ENCODE measurements at regions not wholly inside any gene's neighbourhood (a gene's known extent, or its start where the extent isn't known, plus 50 kb on each side); places are given as distances from the start of the nearest gene placed in this dataset.

DNA sequence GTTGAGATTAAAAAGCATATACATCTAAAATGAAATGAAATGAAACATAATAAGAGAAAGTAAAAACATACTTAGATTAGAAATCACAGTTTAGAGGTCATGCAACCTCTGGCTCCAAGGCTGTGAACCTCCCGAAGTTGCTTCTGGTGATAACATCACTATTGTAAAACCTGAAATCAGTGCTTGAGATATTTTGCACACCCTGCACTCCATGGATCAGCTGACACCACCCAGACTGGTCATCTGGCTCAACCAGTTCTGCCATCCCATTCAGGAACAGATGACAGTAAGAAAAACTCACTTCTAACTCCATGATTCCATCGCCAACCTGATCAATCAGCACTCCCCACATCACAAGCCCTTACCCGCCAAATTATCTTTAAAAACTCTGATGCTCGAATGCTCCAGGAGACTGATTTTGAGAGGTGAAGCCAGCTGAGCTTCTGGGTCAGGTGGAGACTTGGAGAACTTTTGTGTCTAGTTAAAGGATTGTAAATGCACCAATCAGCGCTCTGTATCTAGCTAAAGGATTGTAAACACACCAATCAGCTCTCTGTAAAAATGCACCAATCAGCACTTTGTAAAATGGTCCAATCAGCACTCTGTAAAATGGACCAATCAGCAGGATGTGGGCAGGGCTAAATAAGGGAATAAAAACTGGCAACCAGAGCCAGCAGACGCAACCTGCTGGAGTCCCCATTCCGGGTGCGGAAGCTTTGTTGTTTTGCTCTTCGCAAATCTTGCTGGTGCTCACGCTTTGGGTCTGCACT, 162.6 kb upstream of the MAGI2 start:
- DNase-seq = no peak

DNA sequence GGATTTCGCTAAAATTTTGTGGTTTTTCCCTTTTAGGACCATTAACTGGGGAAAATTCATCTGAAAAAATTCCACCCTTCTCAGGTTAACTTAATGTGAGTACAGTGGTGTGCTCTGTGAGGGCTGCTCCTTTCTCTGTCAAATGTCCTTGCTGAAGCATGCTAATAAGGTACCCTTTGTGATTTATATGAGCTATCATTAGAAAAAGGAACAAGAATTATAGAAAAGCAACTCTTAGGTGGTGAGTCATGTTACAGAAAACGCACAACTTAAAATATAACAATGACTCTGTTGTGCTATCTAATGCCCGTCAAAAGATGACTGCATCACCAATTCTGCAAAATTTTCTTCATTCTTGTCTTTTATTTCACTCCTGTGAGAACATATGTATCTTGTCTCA, 162.0 kb upstream of the MAGI2 start:
- no peak for DNase-seq

DNA sequence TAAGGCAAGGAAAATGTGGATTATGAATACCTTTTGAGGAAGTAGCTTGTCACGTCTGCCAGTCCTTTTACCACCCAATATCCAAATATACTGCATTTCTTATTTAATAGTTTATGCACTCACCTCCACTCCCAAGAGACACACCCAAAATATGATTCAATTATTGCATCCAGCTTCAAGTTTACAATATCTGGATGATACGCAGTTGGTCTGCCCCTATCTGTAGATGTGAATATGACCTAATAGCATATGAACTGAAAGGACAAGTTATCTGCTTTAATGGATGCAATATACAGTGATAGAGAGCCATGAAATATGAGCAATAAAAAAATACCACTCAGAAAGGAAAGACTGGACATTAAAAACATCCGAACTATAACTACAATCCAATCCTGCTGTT, 159.4 kb upstream of the MAGI2 start:
- no peak for DNase-seq

DNA sequence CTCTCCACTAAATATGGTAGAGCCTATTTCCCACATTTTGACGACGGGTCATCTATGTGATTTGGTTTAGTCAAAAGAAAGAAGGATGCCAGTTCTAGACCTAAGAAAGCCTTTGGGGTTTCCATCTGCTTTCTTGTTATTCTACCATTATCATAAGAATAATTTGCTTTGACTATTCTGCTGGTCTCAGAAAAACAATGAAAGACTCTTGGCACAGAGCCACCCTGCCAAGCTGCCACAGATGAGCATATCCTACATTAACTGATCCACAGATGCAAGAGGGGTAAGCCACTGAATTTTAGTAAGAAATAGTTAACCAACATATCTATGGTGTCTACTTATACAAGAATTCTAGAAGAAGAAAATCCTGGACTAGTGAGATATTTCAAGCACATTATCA, 158.6 kb upstream of the MAGI2 start:
- no peak for DNase-seq

DNA sequence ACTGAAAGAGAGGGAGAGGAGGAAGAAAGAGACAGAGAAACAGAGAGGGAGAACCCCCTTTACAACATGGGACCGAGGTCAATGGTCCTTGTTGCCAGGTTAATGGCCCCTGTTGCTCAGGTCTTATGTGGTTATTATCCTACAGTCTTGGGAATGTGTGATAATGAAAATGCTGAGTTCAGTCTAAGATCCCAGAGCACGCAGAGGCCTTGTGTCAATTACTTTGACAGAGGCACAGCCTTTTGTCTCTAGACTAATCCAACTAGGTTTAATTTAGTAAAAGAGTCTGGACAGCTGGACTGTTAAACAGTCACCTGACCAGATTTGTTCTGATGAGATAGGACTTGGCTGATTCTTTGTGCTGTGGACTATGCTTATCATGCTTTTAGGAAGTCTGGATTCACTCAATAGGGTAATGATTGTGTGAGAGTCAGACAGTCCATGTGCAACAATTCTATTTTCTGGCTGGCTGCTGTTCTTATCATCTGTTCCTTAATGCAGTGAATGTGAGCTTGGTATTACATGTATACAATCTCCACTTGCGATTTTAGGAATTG, 157.4 kb upstream of the MAGI2 start:
- no peak for DNase-seq

DNA sequence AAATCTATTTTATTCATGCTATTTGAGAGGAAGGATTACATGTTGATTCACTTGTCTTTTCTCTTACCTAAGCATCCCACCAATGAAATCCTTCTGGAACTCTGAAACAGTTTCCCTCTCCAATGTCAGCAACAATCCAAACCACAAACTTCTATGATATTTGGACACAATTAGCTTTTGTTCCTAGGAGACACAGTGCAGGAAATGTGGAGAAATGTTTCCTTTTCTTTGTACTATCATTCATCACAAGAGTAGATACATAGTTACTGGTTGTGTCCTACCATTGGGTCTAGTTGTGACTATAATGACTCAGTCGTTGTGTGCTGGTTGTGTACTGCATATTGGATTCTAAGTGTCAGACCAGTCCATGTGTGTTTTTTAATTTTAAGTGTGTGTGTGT, 156.8 kb upstream of the MAGI2 start:
- DNase-seq = no peak

DNA sequence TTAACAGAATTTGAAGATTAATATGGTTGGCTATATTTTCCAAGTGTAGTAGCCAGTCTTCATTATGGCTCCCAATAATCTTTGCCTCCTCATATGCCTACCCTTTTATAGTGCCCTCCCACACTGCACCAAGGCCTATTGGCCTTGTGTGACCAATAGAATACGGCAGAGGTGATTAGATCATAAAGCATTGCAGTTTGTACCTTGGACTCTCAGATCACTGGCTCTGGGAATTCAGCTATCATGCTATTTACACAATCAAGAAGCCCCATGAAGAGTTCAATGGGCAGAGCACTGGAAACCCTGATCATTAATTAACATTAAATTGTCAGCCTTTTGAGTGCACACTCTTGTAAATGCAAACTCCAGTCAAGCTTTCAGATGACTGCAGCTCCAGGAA, 154.5 kb upstream of the MAGI2 start:
- no peak for DNase-seq

DNA sequence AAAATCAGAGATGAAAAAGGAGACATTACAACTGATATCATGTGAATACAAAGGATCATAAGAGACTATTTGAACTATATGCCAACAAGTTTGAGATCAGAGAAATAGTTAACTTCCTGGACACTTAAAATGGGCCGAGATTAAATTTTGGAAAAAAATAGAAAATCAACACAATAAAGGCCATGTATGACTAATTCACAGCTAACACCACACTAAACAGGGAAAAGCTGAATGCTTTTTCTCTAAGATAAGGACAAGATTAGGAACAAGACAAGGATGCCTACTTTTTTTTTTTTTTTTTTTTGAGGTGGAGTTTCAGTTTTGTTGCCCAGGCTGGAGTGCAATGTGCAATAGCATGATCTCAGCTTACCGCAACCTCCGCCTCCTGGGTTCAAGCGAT, 151.4 kb upstream of the MAGI2 start:
- no peak for DNase-seq

DNA sequence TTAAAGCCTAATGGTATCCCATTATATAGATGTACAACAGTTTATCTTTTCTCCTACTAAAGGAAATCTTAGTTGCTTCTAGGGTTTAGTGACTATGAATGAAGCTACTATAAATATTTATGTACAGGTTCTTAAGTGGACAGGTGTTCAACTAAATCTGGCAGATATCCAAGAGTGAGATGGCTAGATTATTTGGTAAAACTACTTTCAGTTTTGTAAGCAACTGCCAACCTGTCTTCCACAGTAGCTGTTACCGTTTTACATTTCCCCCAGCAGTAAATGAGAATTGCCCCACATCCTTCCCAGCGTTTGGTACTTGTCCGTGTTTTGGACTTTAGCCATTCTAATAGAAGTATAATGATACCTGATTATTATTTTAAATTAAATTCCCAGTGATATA, 144.9 kb upstream of the MAGI2 start:
- DNase-seq = no peak

DNA sequence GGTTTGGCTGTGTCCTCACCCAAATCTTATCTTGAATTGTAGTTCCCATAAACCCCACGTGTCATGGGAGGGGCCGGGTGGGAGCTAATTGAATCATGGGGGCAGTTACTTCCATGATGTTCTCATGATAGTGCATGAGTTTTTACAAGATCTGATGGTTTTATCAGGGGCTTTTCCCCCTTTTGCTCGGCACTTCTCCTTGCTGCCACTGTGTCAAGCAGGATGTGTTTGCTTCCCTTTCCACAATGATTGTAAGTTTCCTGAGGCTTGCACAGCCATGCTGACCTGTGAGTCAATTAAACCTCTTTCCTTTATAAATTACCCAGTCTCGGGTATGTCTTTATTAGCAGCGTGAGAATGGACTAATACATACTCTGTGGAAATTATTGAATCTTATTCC, 141.2 kb upstream of the MAGI2 start:
- DNase-seq = peak; percentile 12

DNA sequence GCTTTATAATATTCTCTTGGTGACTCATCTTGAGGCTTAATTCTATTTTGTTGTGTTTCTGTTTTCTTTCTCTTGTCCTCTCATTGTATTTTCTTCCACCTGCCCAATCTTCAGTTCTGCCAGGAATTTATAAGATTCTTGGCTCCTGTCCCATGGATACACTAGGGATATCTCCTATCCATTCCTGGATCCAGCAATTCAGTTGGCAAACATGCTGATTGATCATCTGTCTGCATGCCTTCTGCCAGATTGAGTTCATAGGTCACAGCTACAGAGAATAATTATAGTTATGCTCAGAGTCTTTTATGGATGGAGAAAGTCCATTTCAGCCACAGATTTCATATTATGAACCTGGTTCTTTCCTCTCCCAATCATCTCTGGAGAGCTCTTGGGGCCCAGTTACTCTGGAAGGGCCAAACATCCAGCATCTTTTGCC, 140.4 kb upstream of the MAGI2 start:
- DNase-seq = no peak

DNA sequence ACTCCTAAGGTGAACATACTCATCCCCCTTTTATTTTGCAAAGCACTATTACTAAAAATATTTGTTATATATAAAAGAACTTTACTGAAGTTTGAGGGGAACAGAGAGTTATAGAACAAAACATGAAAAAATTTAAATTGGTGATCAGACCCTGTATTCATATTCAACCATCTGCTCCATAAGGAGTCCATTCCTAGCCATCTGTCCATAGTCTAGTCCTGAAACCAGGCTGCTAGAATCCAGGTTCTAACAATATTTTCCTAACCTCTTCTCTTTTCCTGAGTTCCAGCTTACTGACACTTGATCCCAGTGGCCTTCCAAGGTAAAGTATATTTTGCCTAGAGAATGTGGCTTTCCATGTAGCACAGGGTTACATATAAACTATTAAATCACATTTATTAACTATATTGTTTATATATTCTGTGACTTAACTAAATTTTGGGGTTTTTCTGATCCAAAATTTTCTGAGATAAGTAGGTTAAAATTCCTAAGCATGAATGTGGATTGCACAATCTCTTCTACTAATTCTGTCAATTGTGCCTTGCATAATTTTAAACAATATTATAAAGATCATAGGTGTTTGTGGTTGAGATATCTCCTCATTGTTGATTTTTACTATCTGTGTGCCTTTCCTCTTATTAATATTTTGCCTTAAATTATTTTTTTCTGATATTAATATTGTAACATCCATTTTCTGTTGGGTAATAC, 137.6 kb upstream of the MAGI2 start:
- DNase-seq = no peak

DNA sequence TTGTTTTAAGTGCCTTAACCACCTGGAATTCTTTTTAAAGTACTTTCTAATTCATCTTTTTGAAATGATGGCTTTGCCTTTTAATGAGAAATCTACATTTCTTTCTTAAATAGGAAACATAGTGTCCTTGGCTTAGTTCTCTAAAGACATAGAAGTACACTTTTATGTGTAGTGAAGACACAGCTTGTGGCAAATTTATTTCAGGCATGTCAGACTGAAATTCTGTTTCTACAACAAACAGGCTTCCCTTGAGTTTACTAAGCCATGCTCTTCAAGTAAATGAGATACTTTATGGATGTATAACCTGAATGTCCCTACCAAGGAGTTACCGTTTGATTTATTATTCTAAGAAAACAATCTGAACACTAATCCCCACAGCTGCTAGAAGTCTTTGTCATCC, 136.9 kb upstream of the MAGI2 start:
- no peak for DNase-seq

DNA sequence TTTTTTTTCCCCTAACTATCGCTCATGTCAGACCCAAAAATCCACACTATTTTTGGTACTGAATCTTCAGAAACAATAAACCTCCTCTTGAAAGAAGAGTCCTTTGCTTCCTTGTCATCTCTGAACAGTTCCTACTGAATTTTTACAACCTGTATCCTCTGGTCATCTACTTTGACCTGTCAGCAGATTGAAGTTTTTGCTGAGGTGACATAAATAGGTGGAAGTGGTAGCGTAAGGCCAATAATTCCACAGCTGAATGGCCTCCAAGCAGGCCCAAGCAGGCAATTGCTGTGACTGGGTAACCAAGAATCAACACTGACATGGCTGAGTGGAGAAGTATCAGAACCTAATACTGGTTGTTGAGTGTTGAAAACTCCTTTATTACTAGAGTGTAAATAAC, 117.4 kb upstream of the MAGI2 start:
- no peak for DNase-seq

DNA sequence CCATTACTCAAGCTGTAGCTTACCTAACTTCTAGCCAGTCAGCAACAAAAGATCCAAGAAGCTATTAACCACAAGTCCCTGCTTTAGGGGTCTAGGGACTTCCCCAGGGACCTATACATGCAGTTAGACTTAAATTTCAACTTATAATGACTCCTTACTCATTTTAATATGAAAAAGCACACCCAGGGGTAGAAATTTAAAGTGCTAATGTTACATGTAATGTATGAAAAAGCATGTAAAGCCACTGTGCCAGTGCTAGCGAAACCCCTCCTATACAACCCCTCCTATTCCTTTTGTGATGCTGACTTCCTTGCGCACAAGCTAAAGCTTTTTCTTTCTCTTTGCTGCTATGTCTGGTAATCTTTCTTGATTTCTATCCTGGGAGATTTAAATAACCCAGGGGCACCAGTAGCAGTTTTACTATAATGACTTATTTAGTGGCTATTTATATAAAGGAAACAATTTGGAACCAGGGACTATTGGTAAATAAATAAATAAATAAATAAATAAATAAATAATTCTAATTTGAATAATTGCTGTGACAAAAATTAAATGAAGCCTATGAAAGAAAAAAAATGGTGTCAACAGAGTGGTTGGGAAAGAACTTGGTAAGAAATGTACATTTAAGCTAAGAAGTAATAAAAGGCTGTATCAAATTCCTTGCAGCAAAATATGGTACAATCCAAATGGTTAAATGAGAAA, 110.5 kb upstream of the MAGI2 start:
- DNase-seq = no peak

DNA sequence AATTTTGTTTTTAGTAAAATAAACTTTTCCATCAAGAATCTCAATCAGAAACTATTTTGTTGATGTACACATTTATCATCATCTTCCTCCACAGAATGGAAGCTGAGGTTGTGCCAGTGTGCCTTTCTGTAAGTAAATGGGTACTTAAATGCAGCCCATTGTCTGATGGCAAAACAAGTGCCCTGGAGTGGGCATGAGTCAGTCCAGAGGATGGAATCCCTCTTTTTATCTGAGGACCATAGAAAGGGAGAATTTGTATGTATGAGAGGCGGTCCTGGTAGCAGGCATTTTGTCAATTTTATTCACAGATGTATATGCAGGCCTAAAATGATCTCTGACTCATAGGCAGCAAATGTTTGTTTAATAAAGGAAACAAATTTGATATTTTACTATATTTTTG, 102.1 kb upstream of the MAGI2 start:
- DNase-seq = no peak

DNA sequence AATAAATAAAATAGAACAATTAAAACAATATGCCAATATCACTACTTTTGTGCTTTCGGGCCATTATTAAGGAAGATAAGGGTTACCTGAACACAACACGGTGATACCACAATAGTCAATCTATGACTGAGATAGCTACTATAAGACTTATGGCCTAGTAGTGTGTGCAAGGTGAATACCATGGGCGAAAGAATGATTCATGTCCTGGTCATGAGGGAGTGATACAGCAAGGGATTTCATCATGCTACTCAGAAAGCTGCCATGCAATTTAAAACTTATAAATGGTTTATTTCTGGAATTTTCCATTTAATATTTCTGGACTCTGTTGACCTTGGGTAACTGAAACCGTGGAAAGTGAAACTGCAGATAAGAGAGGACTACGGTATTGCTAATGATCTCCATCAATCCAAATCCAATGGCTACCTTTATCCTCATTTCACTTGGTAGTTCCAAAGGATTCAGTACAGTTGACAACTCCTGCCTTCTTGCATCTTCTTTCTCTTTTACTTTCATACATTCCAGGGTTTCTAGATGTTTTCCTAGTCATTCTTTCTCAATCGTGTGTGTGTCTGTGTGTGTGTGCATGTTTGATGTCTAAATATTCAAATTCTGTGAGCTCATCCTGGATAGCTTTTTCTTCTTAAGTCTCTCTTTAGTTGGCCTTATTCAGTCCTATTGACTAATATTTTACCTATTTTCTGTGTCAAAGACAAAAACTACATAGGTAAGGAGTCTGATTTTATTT, 100.5 kb upstream of the MAGI2 start:
- no peak for DNase-seq

DNA sequence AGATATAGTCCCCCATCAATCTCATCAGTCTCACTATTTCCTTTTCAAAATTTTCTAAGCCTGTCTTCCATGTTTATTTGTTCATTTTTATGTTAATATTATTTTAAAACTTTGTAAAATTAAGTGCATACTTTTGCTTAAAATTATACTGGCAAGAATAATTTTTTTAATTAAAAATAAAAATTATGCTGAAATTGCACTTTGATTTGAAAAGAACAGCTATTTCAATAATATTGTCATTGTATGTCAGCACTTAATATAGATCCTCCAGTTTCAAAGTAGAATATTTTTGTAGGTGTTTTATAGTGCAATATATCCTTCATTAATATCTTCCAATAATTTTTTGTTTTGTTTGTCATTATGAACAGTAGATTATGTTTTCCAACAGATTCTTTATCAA, 99.0 kb upstream of the MAGI2 start:
- no peak for DNase-seq

DNA sequence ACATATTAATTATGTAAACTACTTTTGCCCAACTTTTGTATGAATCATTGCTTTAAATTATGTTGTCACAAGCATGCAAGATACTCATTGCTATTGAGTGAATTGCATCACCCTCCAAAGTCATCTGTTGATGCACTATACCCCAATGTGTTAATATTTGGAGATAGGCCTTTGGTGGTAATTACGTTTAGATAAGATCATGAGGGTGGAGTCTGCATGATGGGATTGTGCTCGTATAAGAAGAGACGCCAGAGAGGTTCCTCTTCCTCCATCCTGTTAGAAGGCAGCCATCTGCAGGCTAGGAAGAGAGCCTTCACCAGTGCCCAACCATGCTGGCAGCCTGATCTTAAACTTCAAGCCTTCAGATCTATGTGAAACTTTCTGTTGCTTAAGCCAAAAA, 95.3 kb upstream of the MAGI2 start:
- peak; percentile 54 for DNase-seq

DNA sequence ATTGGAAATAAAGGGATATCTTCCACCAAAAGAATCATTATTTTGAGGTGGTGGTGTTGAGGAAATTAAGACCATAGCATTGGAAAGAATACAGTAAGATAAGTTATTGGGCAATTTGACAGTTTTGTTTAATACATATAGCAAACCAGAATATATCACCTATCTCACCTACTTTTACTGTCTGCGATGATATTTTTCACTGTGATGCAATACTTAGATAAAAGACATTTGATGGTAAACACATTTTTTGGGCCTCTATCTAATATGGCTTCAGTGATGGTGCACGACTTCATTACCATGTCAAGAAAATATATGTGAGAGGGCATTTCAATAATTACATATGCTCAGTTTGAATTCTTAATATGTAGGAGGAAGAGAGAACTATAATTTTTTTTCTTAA, 93.7 kb upstream of the MAGI2 start:
- DNase-seq = no peak

DNA sequence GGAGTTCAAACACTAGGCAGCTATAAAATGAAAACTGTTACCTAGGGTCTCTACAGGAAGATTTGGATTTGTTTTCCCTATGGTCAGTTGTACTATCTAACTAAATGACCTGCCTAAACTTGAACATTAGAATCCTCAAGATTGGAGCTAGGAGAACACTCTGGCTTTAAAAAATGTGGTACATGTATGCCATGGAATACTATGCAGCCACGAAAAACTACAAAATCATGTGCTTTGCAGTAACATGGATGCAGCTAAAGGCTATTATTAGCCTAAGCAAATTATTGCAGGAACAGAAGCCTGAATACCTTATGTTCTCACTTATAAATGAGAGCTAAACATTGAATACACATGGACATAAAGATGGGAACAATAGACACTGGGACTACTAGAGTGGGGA, 87.1 kb upstream of the MAGI2 start:
- no peak for DNase-seq

DNA sequence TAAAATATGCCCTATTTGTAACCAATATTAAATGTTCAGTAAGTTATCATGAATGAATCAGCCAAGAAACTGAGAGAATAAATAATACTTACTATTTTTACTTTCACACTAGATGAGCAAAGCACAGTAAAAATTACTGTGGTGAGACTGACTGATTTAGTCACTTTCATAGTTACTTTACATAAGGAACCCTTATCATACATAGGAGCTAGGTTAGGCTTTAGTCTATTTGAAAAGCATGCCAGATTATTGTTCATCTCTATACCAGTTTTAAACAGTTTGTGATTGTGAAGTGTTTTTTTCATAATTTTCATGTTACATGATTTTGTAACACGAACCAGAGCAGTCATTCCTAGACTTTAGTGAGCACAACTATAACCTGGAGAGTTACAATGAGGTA, 80.7 kb upstream of the MAGI2 start:
- no peak for DNase-seq

All from hematopoietic multipotent progenitor cell treated with erythropoietin and hydrocortisone succinate and interleukin-3 and kit ligand, for 4 days (in vitro differentiated cells).